ENCODE measurements at regions not wholly inside any gene's neighbourhood (a gene's known extent, or its start where the extent isn't known, plus 50 kb on each side); places are given as distances from the start of the nearest gene placed in this dataset.

- Histone ChIP-seq H3K36me3 (ENCODE audit: control insufficient read depth in 4 of 4, insufficient read depth in 4 of 4, low read length in 3 of 4) (no peaks in the 10 kb centered on the region), H3K4me3 (ENCODE audit: control insufficient read depth in 1 of 7, extremely low read depth in 1 of 7, insufficient read depth in 4 of 7, low read depth in 2 of 7, low read length in 6 of 7) (no peak overlapping the region), H3K4me1 (ENCODE audit: control extremely low read depth in 1 of 4, control insufficient read depth in 4 of 4, insufficient read depth in 4 of 4, low read length in 3 of 4) (peaks cover 0 to 2% (median 0%) of the 10 kb centered on the region in 4 experiments), H3K9me3 (ENCODE audit: control extremely low read depth in 1 of 5, control insufficient read depth in 4 of 5, insufficient read depth in 2 of 5, low read depth in 1 of 5, low read length in 4 of 5) (no peaks in the 10 kb centered on the region), H3K27ac (ENCODE audit: insufficient read depth in 1 of 2, low read depth in 1 of 2, low read length in 2 of 2, poor library complexity in 1 of 2, severe bottlenecking in 2 of 2) (no peak overlapping the region), H3K27me3 (replicated peaks in 2 of 5; ENCODE audit: control insufficient read depth in 4 of 5, insufficient read depth in 5 of 5, low read length in 4 of 5) (no peaks in the 10 kb centered on the region)
- CTCF ChIA-PET: no interaction called here
- POLR2A ChIA-PET: no interaction called here
- no peak for DNase-seq
- WGBS (ENCODE audit: insufficient coverage): 99% methylated on average over 7 of the region's 7 CpGs
Measured at GRCh38 chr12:46438719-46439319, 66.2 kb upstream of the SLC38A2 start.

- no peak for DNase-seq
- H3K4me3 ChIP-seq (ENCODE audit: control insufficient read depth in 1 of 7, extremely low read depth in 1 of 7, insufficient read depth in 4 of 7, low read depth in 2 of 7, low read length in 6 of 7): no peak overlapping the region
- H3K4me1 ChIP-seq (ENCODE audit: control extremely low read depth in 1 of 4, control insufficient read depth in 4 of 4, insufficient read depth in 4 of 4, low read length in 3 of 4): peaks cover 0 to 2% (median 0%) of the 10 kb centered on the region in 4 experiments
- no peaks in the 10 kb centered on the region for H3K27me3 ChIP-seq (replicated peaks in 2 of 5; ENCODE audit: control insufficient read depth in 4 of 5, insufficient read depth in 5 of 5, low read length in 4 of 5)
- no peaks in the 10 kb centered on the region for H3K9me3 ChIP-seq (ENCODE audit: control extremely low read depth in 1 of 5, control insufficient read depth in 4 of 5, insufficient read depth in 2 of 5, low read depth in 1 of 5, low read length in 4 of 5)
- CTCF ChIA-PET: no interaction called here
- no peaks in the 10 kb centered on the region for H3K36me3 ChIP-seq (ENCODE audit: control insufficient read depth in 4 of 4, insufficient read depth in 4 of 4, low read length in 3 of 4)
- H3K27ac ChIP-seq (ENCODE audit: insufficient read depth in 1 of 2, low read depth in 1 of 2, low read length in 2 of 2, poor library complexity in 1 of 2, severe bottlenecking in 2 of 2): no peak overlapping the region
- POLR2A ChIA-PET: no interaction called here
- WGBS (ENCODE audit: insufficient coverage): 86% methylated on average over 2 of the region's 4 CpGs
Measured at GRCh38 chr12:46438256-46438655, 65.7 kb upstream of the SLC38A2 start.

GRCh38 chr12:46437469-46437868, 64.9 kb upstream of the SLC38A2 start:
- ChIA-PET POLR2A (no interaction called here), CTCF (no interaction called here)
- no peak overlapping the region for H3K4me3 ChIP-seq (ENCODE audit: control insufficient read depth in 1 of 7, extremely low read depth in 1 of 7, insufficient read depth in 4 of 7, low read depth in 2 of 7, low read length in 6 of 7)
- no CpG with 5 or more reads among the region's 2 CpGs for WGBS (ENCODE audit: insufficient coverage)
- H3K4me1 ChIP-seq (ENCODE audit: control extremely low read depth in 1 of 4, control insufficient read depth in 4 of 4, insufficient read depth in 4 of 4, low read length in 3 of 4): peaks cover 0 to 3% (median 0%) of the 10 kb centered on the region in 4 experiments
- H3K36me3 ChIP-seq (ENCODE audit: control insufficient read depth in 4 of 4, insufficient read depth in 4 of 4, low read length in 3 of 4): no peaks in the 10 kb centered on the region
- H3K27me3 ChIP-seq (replicated peaks in 2 of 5; ENCODE audit: control insufficient read depth in 4 of 5, insufficient read depth in 5 of 5, low read length in 4 of 5): no peaks in the 10 kb centered on the region
- no peak for DNase-seq
- H3K27ac ChIP-seq (ENCODE audit: insufficient read depth in 1 of 2, low read depth in 1 of 2, low read length in 2 of 2, poor library complexity in 1 of 2, severe bottlenecking in 2 of 2): no peak overlapping the region
- H3K9me3 ChIP-seq (ENCODE audit: control extremely low read depth in 1 of 5, control insufficient read depth in 4 of 5, insufficient read depth in 2 of 5, low read depth in 1 of 5, low read length in 4 of 5): no peaks in the 10 kb centered on the region

GRCh38 chr12:46436747-46437146, 64.2 kb upstream of the SLC38A2 start:
- Histone ChIP-seq H3K27ac (ENCODE audit: insufficient read depth in 1 of 2, low read depth in 1 of 2, low read length in 2 of 2, poor library complexity in 1 of 2, severe bottlenecking in 2 of 2) (no peak overlapping the region), H3K9me3 (ENCODE audit: control extremely low read depth in 1 of 5, control insufficient read depth in 4 of 5, insufficient read depth in 2 of 5, low read depth in 1 of 5, low read length in 4 of 5) (no peaks in the 10 kb centered on the region), H3K27me3 (replicated peaks in 2 of 5; ENCODE audit: control insufficient read depth in 4 of 5, insufficient read depth in 5 of 5, low read length in 4 of 5) (no peaks in the 10 kb centered on the region), H3K4me3 (ENCODE audit: control insufficient read depth in 1 of 7, extremely low read depth in 1 of 7, insufficient read depth in 4 of 7, low read depth in 2 of 7, low read length in 6 of 7) (no peak overlapping the region), H3K4me1 (ENCODE audit: control extremely low read depth in 1 of 4, control insufficient read depth in 4 of 4, insufficient read depth in 4 of 4, low read length in 3 of 4) (peaks cover 0 to 10% (median 3%) of the 10 kb centered on the region in 4 experiments), H3K36me3 (ENCODE audit: control insufficient read depth in 4 of 4, insufficient read depth in 4 of 4, low read length in 3 of 4) (no peaks in the 10 kb centered on the region)
- POLR2A ChIA-PET: no interaction called here
- no peak for DNase-seq
- CTCF ChIA-PET: no interaction called here
- no CpG with 5 or more reads among the region's 3 CpGs for WGBS (ENCODE audit: insufficient coverage)

GRCh38 chr12:46435625-46436024, 63.1 kb upstream of the SLC38A2 start:
- no peak overlapping the region for H3K27ac ChIP-seq (ENCODE audit: insufficient read depth in 1 of 2, low read depth in 1 of 2, low read length in 2 of 2, poor library complexity in 1 of 2, severe bottlenecking in 2 of 2)
- H3K4me1 ChIP-seq (ENCODE audit: control extremely low read depth in 1 of 4, control insufficient read depth in 4 of 4, insufficient read depth in 4 of 4, low read length in 3 of 4): peaks cover 3 to 19% (median 9%) of the 10 kb centered on the region in 4 experiments
- CTCF ChIA-PET: no interaction called here
- H3K36me3 ChIP-seq (ENCODE audit: control insufficient read depth in 4 of 4, insufficient read depth in 4 of 4, low read length in 3 of 4): no peaks in the 10 kb centered on the region
- DNase-seq: no peak
- no peaks in the 10 kb centered on the region for H3K9me3 ChIP-seq (ENCODE audit: control extremely low read depth in 1 of 5, control insufficient read depth in 4 of 5, insufficient read depth in 2 of 5, low read depth in 1 of 5, low read length in 4 of 5)
- no peak overlapping the region for H3K4me3 ChIP-seq (ENCODE audit: control insufficient read depth in 1 of 7, extremely low read depth in 1 of 7, insufficient read depth in 4 of 7, low read depth in 2 of 7, low read length in 6 of 7)
- POLR2A ChIA-PET: no interaction called here
- H3K27me3 ChIP-seq (replicated peaks in 2 of 5; ENCODE audit: control insufficient read depth in 4 of 5, insufficient read depth in 5 of 5, low read length in 4 of 5): no peaks in the 10 kb centered on the region

GRCh38 chr12:46435029-46435428, 62.5 kb upstream of the SLC38A2 start:
- Histone ChIP-seq H3K9me3 (ENCODE audit: control extremely low read depth in 1 of 5, control insufficient read depth in 4 of 5, insufficient read depth in 2 of 5, low read depth in 1 of 5, low read length in 4 of 5) (no peaks in the 10 kb centered on the region), H3K36me3 (ENCODE audit: control insufficient read depth in 4 of 4, insufficient read depth in 4 of 4, low read length in 3 of 4) (no peaks in the 10 kb centered on the region), H3K4me3 (ENCODE audit: control insufficient read depth in 1 of 7, extremely low read depth in 1 of 7, insufficient read depth in 4 of 7, low read depth in 2 of 7, low read length in 6 of 7) (no peak overlapping the region), H3K27me3 (replicated peaks in 2 of 5; ENCODE audit: control insufficient read depth in 4 of 5, insufficient read depth in 5 of 5, low read length in 4 of 5) (no peaks in the 10 kb centered on the region), H3K4me1 (ENCODE audit: control extremely low read depth in 1 of 4, control insufficient read depth in 4 of 4, insufficient read depth in 4 of 4, low read length in 3 of 4) (peaks cover 3 to 25% (median 13%) of the 10 kb centered on the region in 4 experiments), H3K27ac (ENCODE audit: insufficient read depth in 1 of 2, low read depth in 1 of 2, low read length in 2 of 2, poor library complexity in 1 of 2, severe bottlenecking in 2 of 2) (no peak overlapping the region)
- ChIA-PET CTCF (no interaction called here), POLR2A (no interaction called here)
- no peak for DNase-seq

GRCh38 chr12:46433829-46434228, 61.3 kb upstream of the SLC38A2 start:
- Histone ChIP-seq H3K4me1 (ENCODE audit: control extremely low read depth in 1 of 4, control insufficient read depth in 4 of 4, insufficient read depth in 4 of 4, low read length in 3 of 4) (peaks cover 3 to 28% (median 13%) of the 10 kb centered on the region in 4 experiments), H3K4me3 (ENCODE audit: control insufficient read depth in 1 of 7, extremely low read depth in 1 of 7, insufficient read depth in 4 of 7, low read depth in 2 of 7, low read length in 6 of 7) (no peak overlapping the region), H3K27ac (ENCODE audit: insufficient read depth in 1 of 2, low read depth in 1 of 2, low read length in 2 of 2, poor library complexity in 1 of 2, severe bottlenecking in 2 of 2) (no peak overlapping the region), H3K36me3 (ENCODE audit: control insufficient read depth in 4 of 4, insufficient read depth in 4 of 4, low read length in 3 of 4) (no peaks in the 10 kb centered on the region), H3K27me3 (replicated peaks in 2 of 5; ENCODE audit: control insufficient read depth in 4 of 5, insufficient read depth in 5 of 5, low read length in 4 of 5) (no peaks in the 10 kb centered on the region), H3K9me3 (ENCODE audit: control extremely low read depth in 1 of 5, control insufficient read depth in 4 of 5, insufficient read depth in 2 of 5, low read depth in 1 of 5, low read length in 4 of 5) (no peaks in the 10 kb centered on the region)
- no peak for DNase-seq
- WGBS (ENCODE audit: insufficient coverage): 100% methylated on average over 3 of the region's 3 CpGs
- CTCF ChIA-PET: no interaction called here
- POLR2A ChIA-PET: no interaction called here
